ENCODE measurements at regions not wholly inside any gene's neighbourhood (a gene's known extent, or its start where the extent isn't known, plus 50 kb on each side); places are given as distances from the start of the nearest gene placed in this dataset.

GRCh38 chr3:159144472-159144871 lies 342.6 kb downstream of the MFSD1 start:
- TF ChIP-seq CTCF (IDR thresholded peaks at IDR 0.05; ENCODE audit: insufficient read depth, low read depth, low read length), result no peak
- no peak overlapping the region for H3K4me3 ChIP-seq (ENCODE audit: low read depth, low read length)
- DNase-seq (ENCODE audit: low read depth), result no peak

GRCh38 chr3:159144891-159145290 lies 343.0 kb downstream of the MFSD1 start:
- no peak overlapping the region for H3K4me3 ChIP-seq (ENCODE audit: low read depth, low read length)
- TF ChIP-seq CTCF (IDR thresholded peaks at IDR 0.05; ENCODE audit: insufficient read depth, low read depth, low read length), result no peak
- no peak for DNase-seq (ENCODE audit: low read depth)

- TF ChIP-seq CTCF (IDR thresholded peaks at IDR 0.05; ENCODE audit: insufficient read depth, low read depth, low read length), result no peak
- no peak overlapping the region for H3K4me3 ChIP-seq (ENCODE audit: low read depth, low read length)
- no peak for DNase-seq (ENCODE audit: low read depth)
Observed at GRCh38 chr3:159146392-159146791, 344.5 kb downstream of the MFSD1 start.

GRCh38 chr3:159146856-159147435 lies 345.1 kb downstream of the MFSD1 start:
- DNase-seq (ENCODE audit: low read depth), result no peak
- no peak overlapping the region for H3K4me3 ChIP-seq (ENCODE audit: low read depth, low read length)
- no peak for TF ChIP-seq CTCF (IDR thresholded peaks at IDR 0.05; ENCODE audit: insufficient read depth, low read depth, low read length)

GRCh38 chr3:159147813-159148212 lies 346.0 kb downstream of the MFSD1 start:
- TF ChIP-seq CTCF (IDR thresholded peaks at IDR 0.05; ENCODE audit: insufficient read depth, low read depth, low read length), result no peak
- no peak for DNase-seq (ENCODE audit: low read depth)
- H3K4me3 ChIP-seq (ENCODE audit: low read depth, low read length), result no peak overlapping the region

GRCh38 chr3:159148466-159148865 lies 346.6 kb downstream of the MFSD1 start:
- TF ChIP-seq CTCF (IDR thresholded peaks at IDR 0.05; ENCODE audit: insufficient read depth, low read depth, low read length), result no peak
- no peak for DNase-seq (ENCODE audit: low read depth)
- H3K4me3 ChIP-seq (ENCODE audit: low read depth, low read length), result no peak overlapping the region

- no peak overlapping the region for H3K4me3 ChIP-seq (ENCODE audit: low read depth, low read length)
- TF ChIP-seq CTCF (IDR thresholded peaks at IDR 0.05; ENCODE audit: insufficient read depth, low read depth, low read length), result no peak
- DNase-seq (ENCODE audit: low read depth), result no peak
Observed at GRCh38 chr3:159149131-159149530, 347.3 kb downstream of the MFSD1 start.
